B cell (primary cell): ENCODE measurements at regions not wholly inside any gene's neighbourhood (a gene's known extent, or its start where the extent isn't known, plus 50 kb on each side); places are given as distances from the start of the nearest gene placed in this dataset.

Source experiments
- ATAC-seq: fragments of 200-7000 bp; cut with Tn5 transposase; one replicate; pipeline ENCODE4 v1.10.0; 2021; ENCODE audit warnings: low read depth, mild to moderate bottlenecking, moderate number of reproducible peaks, moderate library complexity
- CTCF ChIA-PET: fragments of 350-600 bp; sonication (Branson Sonifier 250); formaldehyde crosslinking; loops from one replicate; lab custom pipeline; 2021; ENCODE audit warnings: antibody characterized with exemption, inconsistent platforms; lab: Charles Lee
- POLR2A ChIA-PET: fragments of 350-600 bp; sonication (Branson Sonifier 250); formaldehyde crosslinking; loops from one replicate; lab custom pipeline; 2021; ENCODE audit warnings: antibody characterized with exemption; lab: Charles Lee
- DNase-seq: peaks from one replicate; pipeline ENCODE4 v3.0.0; 2013
- H2AFZ ChIP-seq: 2 replicates; pipeline ENCODE4 v1.6.1; 2012; ENCODE audit warnings: mild to moderate bottlenecking, low read depth, low read length; ENCODE audit not compliant: insufficient read depth, poor library complexity, severe bottlenecking
- H3K27ac ChIP-seq, 2 donors: 1 replicate in 1 of 2; 2 replicates in 1 of 2; pipeline ENCODE4 v1.5.1; 2012 to 2013; ENCODE audit warnings: low read length in 2 of 2, mild to moderate bottlenecking in 2 of 2, moderate library complexity in 1 of 2
- H3K27me3 ChIP-seq, 4 experiments: fragments of 200-600 bp in 1 of 4; sonication (generic) in 1 of 4; replicated peaks in 1 of 4; 1 replicate in 2 of 4; 2 replicates in 2 of 4; pipeline versions ENCODE4 v1.6.1 to v1.7.0; 2013 to 2016; ENCODE audit warnings: low read length in 3 of 4, mild to moderate bottlenecking in 2 of 4, mixed read lengths in 1 of 4, moderate library complexity in 1 of 4; ENCODE audit not compliant: insufficient read depth in 4 of 4, control insufficient read depth in 3 of 4; ENCODE audit errors: control extremely low read depth in 1 of 4
- H3K36me3 ChIP-seq, 2 experiments: replicated peaks in 1 of 2; 1 replicate in 1 of 2; 2 replicates in 1 of 2; pipeline versions ENCODE4 v1.6.1 to v1.7.1; 2013; ENCODE audit warnings: low read length in 1 of 2; ENCODE audit not compliant: insufficient read depth in 2 of 2, control insufficient read depth in 1 of 2; ENCODE audit errors: control extremely low read depth in 1 of 2, extremely low read depth in 1 of 2
- H3K4me1 ChIP-seq, 2 donors: fragments of 200-600 bp in 1 of 2; sonication (generic) in 1 of 2; 1 replicate in 1 of 2; 2 replicates in 1 of 2; pipeline versions ENCODE4 v1.5.1 to v1.6.1; 2013 to 2017; ENCODE audit warnings: low read length in 2 of 2; ENCODE audit not compliant: control insufficient read depth in 2 of 2, insufficient read depth in 2 of 2
- H3K4me2 ChIP-seq: replicated peaks from 2 replicates; pipeline ENCODE3; 2012; ENCODE audit warnings: mild to moderate bottlenecking, low read depth, low read length; ENCODE audit not compliant: poor library complexity, severe bottlenecking
- H3K4me3 ChIP-seq, 5 experiments: fragments of 200-600 bp in 1 of 5; sonication (generic) in 1 of 5; 1 replicate in 3 of 5; 2 replicates in 2 of 5; pipeline versions ENCODE4 v1.5.1 to v1.7.0; 2011 to 2016; ENCODE audit warnings: low read length in 4 of 5, mild to moderate bottlenecking in 4 of 5, low read depth in 2 of 5, control low read depth in 1 of 5, moderate library complexity in 1 of 5; ENCODE audit not compliant: insufficient read depth in 1 of 5; ENCODE audit errors: control extremely low read depth in 1 of 5, extremely low read depth in 1 of 5
- H3K79me2 ChIP-seq: fragments of 200-600 bp; sonication (generic); one replicate; pipeline ENCODE4 v1.6.0; 2016; ENCODE audit warnings: low read length; ENCODE audit not compliant: control insufficient read depth, insufficient read depth
- H3K9ac ChIP-seq: fragments of 200-600 bp; sonication (generic); 2 replicates; pipeline ENCODE4 v1.6.1; 2017; ENCODE audit warnings: mild to moderate bottlenecking, low read length, moderate library complexity
- H3K9me3 ChIP-seq, 3 donors: one replicate each; pipeline versions ENCODE4 v1.6.1 to v1.7.1; 2013; ENCODE audit warnings: low read length in 2 of 3; ENCODE audit not compliant: control insufficient read depth in 2 of 3, insufficient read depth in 1 of 3; ENCODE audit errors: control extremely low read depth in 1 of 3
- H4K20me1 ChIP-seq: 2 replicates; pipeline ENCODE4 v1.6.0; 2012; ENCODE audit warnings: mild to moderate bottlenecking, low read length; ENCODE audit not compliant: insufficient read depth, control insufficient read depth, poor library complexity, severe bottlenecking
- H3K27ac Mint-ChIP-seq: one replicate; pipeline ENCODE4 v1.8.0; 2021; ENCODE audit warnings: mixed read lengths
- H3K27me3 Mint-ChIP-seq: one replicate; pipeline ENCODE4 v1.8.0; 2021; ENCODE audit warnings: mixed read lengths
- H3K4me1 Mint-ChIP-seq: one replicate; pipeline ENCODE4 v1.8.0; 2021; ENCODE audit warnings: mixed read lengths
- H3K4me3 Mint-ChIP-seq: one replicate; pipeline ENCODE4 v1.8.0; 2021; ENCODE audit warnings: mixed read lengths
- H3K9me3 Mint-ChIP-seq: one replicate; pipeline ENCODE4 v1.8.0; 2022; ENCODE audit warnings: mixed read lengths; ENCODE audit not compliant: insufficient read depth
- EZH2 ChIP-seq: IDR thresholded peaks from 2 replicates; pipeline ENCODE4 v1.6.1; 2012; ENCODE audit warnings: borderline replicate concordance, low read depth, mild to moderate bottlenecking, moderate library complexity, low read length; ENCODE audit not compliant: insufficient read depth, poor library complexity, severe bottlenecking
- WGBS: methylation state at CpG from one replicate; pipeline ENCODE4 v1.1.5; 2013; ENCODE audit warnings: missing lambda C conversion rate; ENCODE audit not compliant: insufficient coverage; 5-methylcytosine and 5-hydroxymethylcytosine counted together
- intact Hi-C: fragments of 100-400 bp; cut with micrococcal nuclease; formaldehyde crosslinking; loops from one replicate; pipeline ENCODE4 v1.10.0; 2022
- TF ChIP-seq, protein P1 (sequence below): fragments of 200-600 bp; IDR thresholded peaks from one replicate; pipeline ENCODE4 v1.8.0; 2022; ENCODE audit warnings: antibody characterized with exemption, mild to moderate bottlenecking

DNA sequence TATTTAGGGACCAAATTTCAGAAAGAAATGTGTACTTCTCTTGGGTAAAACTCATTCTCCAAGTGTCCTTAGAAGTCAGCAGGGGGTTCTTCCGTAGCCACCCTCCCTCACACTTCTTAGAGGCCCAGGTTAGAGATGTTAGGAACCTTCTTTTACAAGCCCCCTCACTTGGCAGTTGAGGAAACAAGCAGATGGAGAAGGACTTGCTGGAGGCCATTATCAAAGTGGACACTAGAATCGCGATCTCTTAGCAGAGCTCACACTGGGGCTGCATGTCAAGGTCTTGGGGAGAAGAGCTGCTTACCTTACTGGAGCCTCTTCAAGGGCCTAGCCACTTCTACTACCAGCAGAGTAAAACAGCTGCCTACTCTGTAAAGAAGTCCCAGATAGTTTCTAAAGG lies 69.4 kb upstream of the POLG start:
- Histone ChIP-seq H3K79me2 (no peaks in the 10 kb centered on the region), H3K4me2 (no peak overlapping the region), H3K9me3 (peaks cover 0 to 34% (median 0%) of the 10 kb centered on the region in 3 donors), H3K27me3 (peaks cover 3 to 97% (median 83%) of the 10 kb centered on the region in 4 experiments), H3K4me1 (peaks cover 55 to 64% of the 10 kb centered on the region in 2 donors), H3K9ac (no peak overlapping the region), H3K27ac (no peak overlapping the region), H3K4me3 (no peak overlapping the region), H4K20me1 (no peaks in the 10 kb centered on the region), H2AFZ (no peak overlapping the region), H3K36me3 (no peaks in the 10 kb centered on the region)
- Mint-ChIP-seq H3K27ac (no peak overlapping the region), H3K9me3 (no peaks in the 10 kb centered on the region), H3K27me3 (peaks cover 79% of the 10 kb centered on the region), H3K4me3 (no peak overlapping the region), H3K4me1 (peaks cover 49% of the 10 kb centered on the region)
- ATAC-seq = no peak
- DNase-seq = no peak
- CTCF ChIA-PET = interaction anchor here (0.8 to 2.8 kb wide), 5 partner anchors 13 to 46 kb away, joined by 4 to 14 read pairs (median 4); no protein-coding TSS in a partner anchor
- WGBS = no CpG with 5 or more reads among the region's 3 CpGs
- intact Hi-C loops = no loop called here
- no peak for TF ChIP-seq EZH2
- TF ChIP-seq, protein P1, sequence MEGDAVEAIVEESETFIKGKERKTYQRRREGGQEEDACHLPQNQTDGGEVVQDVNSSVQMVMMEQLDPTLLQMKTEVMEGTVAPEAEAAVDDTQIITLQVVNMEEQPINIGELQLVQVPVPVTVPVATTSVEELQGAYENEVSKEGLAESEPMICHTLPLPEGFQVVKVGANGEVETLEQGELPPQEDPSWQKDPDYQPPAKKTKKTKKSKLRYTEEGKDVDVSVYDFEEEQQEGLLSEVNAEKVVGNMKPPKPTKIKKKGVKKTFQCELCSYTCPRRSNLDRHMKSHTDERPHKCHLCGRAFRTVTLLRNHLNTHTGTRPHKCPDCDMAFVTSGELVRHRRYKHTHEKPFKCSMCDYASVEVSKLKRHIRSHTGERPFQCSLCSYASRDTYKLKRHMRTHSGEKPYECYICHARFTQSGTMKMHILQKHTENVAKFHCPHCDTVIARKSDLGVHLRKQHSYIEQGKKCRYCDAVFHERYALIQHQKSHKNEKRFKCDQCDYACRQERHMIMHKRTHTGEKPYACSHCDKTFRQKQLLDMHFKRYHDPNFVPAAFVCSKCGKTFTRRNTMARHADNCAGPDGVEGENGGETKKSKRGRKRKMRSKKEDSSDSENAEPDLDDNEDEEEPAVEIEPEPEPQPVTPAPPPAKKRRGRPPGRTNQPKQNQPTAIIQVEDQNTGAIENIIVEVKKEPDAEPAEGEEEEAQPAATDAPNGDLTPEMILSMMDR = no peak
- POLR2A ChIA-PET = no interaction called here

DNA sequence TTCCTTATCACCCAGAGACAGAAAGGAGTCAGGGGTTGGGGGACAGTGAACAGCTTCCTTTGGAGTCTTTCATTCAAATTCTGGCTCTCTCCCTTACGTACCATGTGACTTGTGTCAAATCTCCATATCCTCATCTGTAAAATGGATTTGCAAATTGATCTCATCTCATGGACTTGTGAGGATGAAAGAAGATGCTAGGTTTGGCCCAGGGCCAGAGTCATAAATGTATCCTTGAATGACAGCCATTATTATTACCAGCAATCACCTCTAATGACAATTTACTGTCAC lies 67.8 kb upstream of the POLG start:
- no peak for TF ChIP-seq EZH2
- TF ChIP-seq, protein P1 = no peak
- no peak overlapping the region for H3K9ac ChIP-seq
- CTCF ChIA-PET = interaction anchor here (1.5 to 2.8 kb wide), 2 partner anchors 12 to 44 kb away, joined by 5 to 14 read pairs; no protein-coding TSS in a partner anchor

More for the DNA sequence above, 67.8 kb upstream of the POLG start:
- H4K20me1 ChIP-seq = no peaks in the 10 kb centered on the region
- peaks cover 42 to 52% of the 10 kb centered on the region in 2 donors for H3K4me1 ChIP-seq
- H3K9me3 Mint-ChIP-seq = no peaks in the 10 kb centered on the region
- no peak overlapping the region for H2AFZ ChIP-seq
- intact Hi-C loops = no loop called here
- peaks cover 0 to 21% (median 0%) of the 10 kb centered on the region in 3 donors for H3K9me3 ChIP-seq
- DNase-seq = peak; percentile 8
- H3K36me3 ChIP-seq = no peaks in the 10 kb centered on the region
- H3K27ac ChIP-seq = no peak overlapping the region
- H3K4me1 Mint-ChIP-seq = peaks cover 39% of the 10 kb centered on the region
- peaks cover 78% of the 10 kb centered on the region for H3K27me3 Mint-ChIP-seq
- peaks cover 3 to 96% (median 78%) of the 10 kb centered on the region in 4 experiments for H3K27me3 ChIP-seq
- no peaks in the 10 kb centered on the region for H3K79me2 ChIP-seq
- no peak overlapping the region for H3K4me3 Mint-ChIP-seq
- no CpG with 5 or more reads among the region's 1 CpG for WGBS
- POLR2A ChIA-PET = no interaction called here
- no peak overlapping the region for H3K27ac Mint-ChIP-seq
- no peak overlapping the region for H3K4me3 ChIP-seq
- no peak overlapping the region for H3K4me2 ChIP-seq
- no peak for ATAC-seq
